ENCODE measurements at regions not wholly inside any gene's neighbourhood (a gene's known extent, or its start where the extent isn't known, plus 50 kb on each side); places are given as distances from the start of the nearest gene placed in this dataset.

DNA sequence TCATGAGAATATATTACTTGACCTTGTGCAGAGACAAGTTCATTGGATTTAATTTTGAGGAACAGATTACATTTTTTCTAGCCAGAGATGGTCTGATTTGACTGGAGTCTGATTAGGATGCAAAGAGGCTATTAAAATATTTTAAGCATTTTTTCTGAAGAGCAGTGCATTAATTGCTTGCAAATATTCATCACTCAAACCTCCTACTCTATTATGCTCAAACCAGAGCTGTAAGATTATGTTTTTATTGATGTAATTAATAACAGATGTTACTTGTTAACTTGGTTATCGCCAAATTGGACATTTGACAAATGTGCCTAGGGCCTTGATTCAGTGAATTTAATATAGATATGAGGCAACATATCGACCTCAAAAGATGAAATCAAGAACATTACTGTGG lies 160.9 kb upstream of the SLC13A1 start:
- WGBS (ENCODE audit: extremely low coverage, insufficient read length, low lambda C conversion rate) = no CpG with 5 or more reads among the region's 2 CpGs
- peaks cover 9 to 10% of the 10 kb centered on the region in 2 experiments for H3K4me1 Mint-ChIP-seq

More for the DNA sequence above, 160.9 kb upstream of the SLC13A1 start:
- Histone ChIP-seq H2AFZ (ENCODE audit: low read length) (no peak overlapping the region), H3K79me2 (ENCODE audit: insufficient read depth, low read length) (no peaks in the 10 kb centered on the region), H3K23ac (ENCODE audit: insufficient read length, low read depth, low read length) (no peak overlapping the region), H2BK120ac (ENCODE audit: low read depth, low read length, poor library complexity, severe bottlenecking) (no peak overlapping the region), H3K4me1 (ENCODE audit: insufficient read depth, low read length) (no peaks in the 10 kb centered on the region), H2BK20ac (ENCODE audit: low read depth, low read length, poor library complexity, severe bottlenecking) (no peak overlapping the region), H3K9ac (ENCODE audit: extremely low read depth, insufficient read length, low read length) (no peak overlapping the region), H3K23me2 (ENCODE audit: insufficient read length, low read depth, low read length, poor library complexity, severe bottlenecking) (no peaks in the 10 kb centered on the region), H2BK15ac (ENCODE audit: low read depth, low read length) (no peak overlapping the region), H3K79me1 (ENCODE audit: insufficient read depth, low read depth, low read length, poor library complexity, severe bottlenecking) (no peaks in the 10 kb centered on the region), H4K91ac (ENCODE audit: insufficient read length, low read depth, low read length) (no peak overlapping the region), H4K8ac (replicated peaks; ENCODE audit: insufficient read length, low read depth, low read length) (no peak overlapping the region), H2BK12ac (ENCODE audit: insufficient read length, low read depth, low read length) (no peak overlapping the region), H4K20me1 (ENCODE audit: control insufficient read depth, insufficient read depth, insufficient read length) (no peaks in the 10 kb centered on the region), H3T11ph (ENCODE audit: low read length) (no peak overlapping the region), H3K14ac (ENCODE audit: insufficient read depth, low read length) (no peak overlapping the region), H3K27me3 (ENCODE audit: insufficient read depth, low read length) (no peaks in the 10 kb centered on the region), H3K9me3 (ENCODE audit: control insufficient read depth, low read depth, low read length) (no peaks in the 10 kb centered on the region), H2BK5ac (ENCODE audit: insufficient read length, low read length) (no peak overlapping the region), H3K18ac (ENCODE audit: insufficient read length, low read depth, low read length) (no peak overlapping the region), H4K5ac (ENCODE audit: insufficient read length, low read depth, low read length) (no peak overlapping the region), H3K27ac (ENCODE audit: insufficient read length, low read depth, low read length) (no peak overlapping the region), H3K56ac (ENCODE audit: insufficient read length, low read depth, low read length) (no peak overlapping the region), H3K4me2 (ENCODE audit: insufficient read depth, insufficient read length, low read length) (no peak overlapping the region), H2AK5ac (ENCODE audit: insufficient read length, low read length) (no peak overlapping the region), H3K4ac (ENCODE audit: low read depth, low read length) (no peak overlapping the region)
- Mint-ChIP-seq H3K9me3 (no peaks in the 10 kb centered on the region), H3K27ac (no peak overlapping the region), H3K36me3 (ENCODE audit: insufficient read depth in 1 of 3, low read depth in 3 of 3) (no peaks in the 10 kb centered on the region), H3K27me3 (ENCODE audit: low read depth) (no peaks in the 10 kb centered on the region), H3K4me3 (no peak overlapping the region)
- TF ChIP-seq, protein P1, sequence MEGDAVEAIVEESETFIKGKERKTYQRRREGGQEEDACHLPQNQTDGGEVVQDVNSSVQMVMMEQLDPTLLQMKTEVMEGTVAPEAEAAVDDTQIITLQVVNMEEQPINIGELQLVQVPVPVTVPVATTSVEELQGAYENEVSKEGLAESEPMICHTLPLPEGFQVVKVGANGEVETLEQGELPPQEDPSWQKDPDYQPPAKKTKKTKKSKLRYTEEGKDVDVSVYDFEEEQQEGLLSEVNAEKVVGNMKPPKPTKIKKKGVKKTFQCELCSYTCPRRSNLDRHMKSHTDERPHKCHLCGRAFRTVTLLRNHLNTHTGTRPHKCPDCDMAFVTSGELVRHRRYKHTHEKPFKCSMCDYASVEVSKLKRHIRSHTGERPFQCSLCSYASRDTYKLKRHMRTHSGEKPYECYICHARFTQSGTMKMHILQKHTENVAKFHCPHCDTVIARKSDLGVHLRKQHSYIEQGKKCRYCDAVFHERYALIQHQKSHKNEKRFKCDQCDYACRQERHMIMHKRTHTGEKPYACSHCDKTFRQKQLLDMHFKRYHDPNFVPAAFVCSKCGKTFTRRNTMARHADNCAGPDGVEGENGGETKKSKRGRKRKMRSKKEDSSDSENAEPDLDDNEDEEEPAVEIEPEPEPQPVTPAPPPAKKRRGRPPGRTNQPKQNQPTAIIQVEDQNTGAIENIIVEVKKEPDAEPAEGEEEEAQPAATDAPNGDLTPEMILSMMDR (conservative IDR thresholded peaks at IDR 0.05) = no peak
- DNase-seq = no peak

All from H9 (cell line).